KG1 (cell line): ENCODE measurements at regions not wholly inside any gene's neighbourhood (a gene's known extent, or its start where the extent isn't known, plus 50 kb on each side); places are given as distances from the start of the nearest gene placed in this dataset.
"Not testable (repeated sequence)": the region's sequence is repeated elsewhere in the genome, so short reads cannot be mapped to it uniquely, and the experiment has no call there.

ENCODE experiments used
- DNase-seq: peaks from one replicate; lab custom pipeline; 2025; lab: John Stamatoyannopoulos, UW

DNA sequence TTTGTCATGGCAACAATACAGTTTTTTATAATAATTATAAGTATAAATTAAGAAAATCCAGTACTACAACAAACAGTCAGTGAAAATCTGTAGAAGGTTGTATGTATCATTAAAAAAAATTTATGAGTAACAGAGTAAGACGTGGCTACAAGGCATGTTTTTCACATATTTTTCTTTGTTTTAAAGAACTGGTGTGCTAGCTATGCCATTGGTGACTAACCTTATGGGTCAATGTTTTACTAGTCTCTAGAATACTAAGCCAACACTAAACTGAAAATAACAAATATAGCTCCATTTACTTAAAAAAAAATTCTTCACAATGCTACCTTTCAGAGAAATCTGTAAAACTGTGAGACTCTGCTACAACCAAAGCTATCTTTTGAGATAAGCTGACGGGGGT is 261.5 kb downstream of the ADGRL2 start:
- DNase-seq: no peak

DNA sequence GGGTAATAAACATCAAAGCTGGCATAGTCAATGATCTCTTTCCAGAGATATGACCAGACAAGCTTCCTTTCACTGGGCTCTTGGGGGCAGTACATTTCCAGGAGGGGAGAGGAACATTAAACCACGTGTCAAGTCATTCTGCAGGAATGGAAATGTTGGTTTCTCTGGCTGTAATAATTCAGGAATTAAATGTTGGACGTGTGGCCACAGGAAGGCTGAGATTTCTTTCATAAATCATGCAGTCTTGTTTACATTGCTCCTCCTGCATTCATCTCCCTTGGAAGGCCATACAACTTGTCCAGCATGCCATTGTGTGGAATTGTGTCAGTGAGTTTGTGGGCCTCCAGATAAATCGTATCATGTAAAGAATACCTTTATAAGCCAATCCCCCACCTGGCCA is 259.2 kb downstream of the ADGRL2 start:
- no peak for DNase-seq

DNA sequence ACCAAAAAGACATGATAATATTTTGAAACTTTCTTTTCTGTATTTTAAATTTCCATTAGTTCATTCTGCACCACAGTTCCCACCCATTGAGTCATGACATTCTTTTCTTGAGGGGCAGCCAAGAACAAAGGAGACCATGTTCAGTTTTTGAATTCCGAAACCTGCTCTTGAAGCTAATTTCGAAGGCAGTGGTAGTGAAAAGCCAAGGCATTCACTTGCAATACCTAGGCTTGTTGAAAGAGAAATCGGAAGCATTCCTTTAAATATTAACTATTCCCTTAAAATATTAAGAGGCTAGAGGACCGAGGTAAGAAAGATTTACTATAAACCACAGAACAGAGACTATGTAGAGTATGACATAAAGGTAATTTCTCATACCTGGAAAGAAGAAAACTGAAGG is 256.3 kb downstream of the ADGRL2 start:
- no peak for DNase-seq

DNA sequence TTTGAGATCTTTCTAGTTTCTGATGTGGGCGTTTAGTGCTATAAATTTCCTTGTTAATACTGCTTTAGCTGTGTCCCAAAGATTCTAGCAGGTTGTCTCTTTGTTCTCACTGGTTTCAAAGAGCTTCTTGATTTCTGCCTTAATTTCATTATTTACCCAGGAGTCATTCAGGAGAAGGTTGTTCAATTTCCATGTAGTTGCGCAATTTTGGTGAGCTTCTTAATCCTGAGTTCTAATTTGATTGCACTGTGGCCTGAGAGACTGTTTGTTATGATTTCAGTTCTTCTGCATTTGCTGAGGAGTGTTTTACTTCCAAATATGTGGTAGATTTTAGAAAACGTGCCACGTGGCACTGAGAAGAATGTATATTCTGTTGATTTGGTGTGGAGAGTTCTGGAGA is 254.6 kb downstream of the ADGRL2 start:
- not testable (repeated sequence) for DNase-seq

DNA sequence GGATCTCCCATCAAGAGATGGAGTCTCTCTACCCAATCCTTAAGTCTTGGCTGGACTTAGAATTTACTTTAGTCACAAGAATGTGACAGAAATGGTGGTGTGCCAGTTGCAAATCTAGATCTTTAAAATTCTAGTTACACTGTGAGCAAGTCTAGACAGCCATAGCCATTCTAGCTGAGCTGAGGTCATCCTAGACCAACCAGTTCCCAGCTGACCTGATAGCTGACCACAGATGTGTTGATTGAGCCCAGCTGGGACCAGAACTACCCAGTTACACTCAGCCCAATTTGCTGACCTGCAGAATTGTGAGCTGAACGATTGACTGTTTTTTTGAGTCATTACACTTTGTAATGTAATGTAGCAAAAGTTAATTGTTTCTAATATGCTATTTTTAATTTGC is 251.8 kb downstream of the ADGRL2 start:
- no peak for DNase-seq

DNA sequence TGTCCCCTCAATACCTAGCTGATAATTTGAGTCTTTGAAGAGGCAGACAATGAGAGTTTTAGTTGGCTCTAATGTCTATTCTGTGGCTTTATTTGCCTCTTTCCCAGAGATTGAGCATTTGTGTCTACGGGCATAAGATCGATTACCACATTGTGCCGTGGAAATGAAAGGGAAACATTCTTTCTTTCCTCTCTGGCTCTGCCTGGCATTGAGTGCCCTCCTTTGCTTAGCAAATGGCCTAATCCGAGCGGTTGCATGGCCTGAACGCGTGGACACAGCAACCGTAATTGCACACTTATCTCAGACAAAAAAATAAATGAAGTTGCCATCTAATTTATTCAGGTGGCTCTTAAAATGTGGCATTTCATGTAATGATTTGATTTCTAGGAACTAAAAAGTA is 247.9 kb downstream of the ADGRL2 start:
- DNase-seq: no peak

DNA sequence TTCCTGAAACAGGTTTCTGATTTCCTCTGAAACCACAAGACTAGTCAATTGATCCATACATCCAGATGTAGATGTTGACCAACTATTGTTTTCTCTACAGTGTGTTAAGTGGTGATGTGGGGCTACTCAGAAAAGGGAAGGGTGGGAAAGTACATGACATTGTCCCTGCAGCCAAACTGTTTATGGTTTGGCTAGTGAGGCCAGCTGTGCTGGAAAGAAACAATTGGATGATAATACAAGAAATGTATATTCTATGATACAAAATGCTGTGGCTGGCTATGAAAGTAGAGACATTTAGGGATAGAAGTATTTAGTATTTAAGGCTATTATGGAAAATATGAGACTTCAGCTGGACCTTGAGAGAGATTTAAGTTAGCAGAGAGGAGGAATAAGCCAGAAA is 244.5 kb downstream of the ADGRL2 start:
- DNase-seq: no peak

DNA sequence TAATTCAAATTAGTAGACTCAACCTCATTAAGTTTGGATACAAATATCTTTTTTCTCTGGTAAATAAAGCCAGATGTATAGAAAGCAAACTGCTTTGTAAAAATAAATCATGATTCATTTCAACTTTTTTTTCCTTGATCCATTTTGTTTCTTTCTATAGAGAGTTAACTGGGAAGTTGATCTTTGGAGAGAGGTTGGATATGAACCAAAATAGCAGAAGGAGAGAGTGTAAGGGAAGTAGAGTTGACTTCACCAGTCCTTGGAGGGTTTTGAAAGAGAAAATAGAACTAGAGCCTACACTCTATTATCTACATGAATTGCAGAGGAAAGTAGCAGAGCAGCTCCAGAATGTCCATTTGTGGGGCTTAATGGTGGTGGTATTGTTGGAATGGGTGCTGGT is 243.8 kb downstream of the ADGRL2 start:
- DNase-seq: no peak

DNA sequence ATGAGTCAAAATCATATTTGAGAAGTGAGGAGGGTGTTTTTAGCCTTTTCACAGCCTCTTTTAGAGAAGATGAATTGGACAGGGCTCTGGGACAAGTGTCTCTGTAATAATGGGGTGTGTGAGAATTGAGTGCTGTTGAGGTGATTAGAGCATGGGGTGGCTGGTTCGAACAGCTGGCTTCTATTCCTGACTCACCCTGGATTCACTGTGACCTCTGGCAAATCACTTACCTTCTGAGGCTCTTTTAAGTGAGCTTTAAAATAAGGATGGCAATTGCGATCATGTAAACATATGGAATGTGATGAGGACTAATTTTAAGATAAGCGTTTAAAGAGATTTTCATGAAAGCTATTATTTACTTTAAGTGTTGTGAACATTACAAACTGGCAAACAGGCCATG is 243.4 kb downstream of the ADGRL2 start:
- DNase-seq: no peak

DNA sequence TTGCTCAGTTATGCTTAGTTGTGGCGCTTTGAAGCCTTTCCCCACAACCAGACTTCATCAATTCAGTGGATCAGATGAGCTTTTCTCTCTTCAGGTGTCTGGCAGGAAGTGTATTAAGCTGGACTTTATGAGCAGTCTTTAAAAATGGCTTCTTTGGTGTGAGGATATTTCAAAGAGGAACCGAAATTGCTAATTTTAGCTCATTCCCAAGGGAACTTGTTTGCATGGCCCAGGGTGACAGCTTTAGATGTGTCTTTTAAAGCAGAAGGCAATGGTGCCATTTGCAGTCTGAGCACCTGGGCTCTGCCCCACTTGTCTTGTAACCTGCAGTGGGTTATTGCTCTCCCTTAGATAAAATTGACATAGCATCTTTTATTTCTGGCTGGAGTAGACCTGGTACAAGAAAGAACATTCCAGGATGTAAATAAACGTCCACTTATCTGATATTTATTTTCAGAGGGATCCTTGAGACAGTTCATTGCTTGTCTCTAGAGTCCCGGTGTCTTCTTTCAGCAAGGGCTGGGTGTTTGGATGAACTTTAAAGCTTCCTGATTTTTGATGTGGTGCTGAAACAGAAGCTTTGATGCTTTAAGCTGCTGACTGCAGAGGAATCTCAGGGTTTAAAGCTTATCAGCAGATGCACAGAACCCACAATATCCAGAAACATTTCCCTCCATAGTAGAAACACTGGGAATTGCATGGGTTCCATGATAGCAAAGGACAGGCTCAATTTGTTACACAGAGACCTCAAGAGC is 241.7 kb downstream of the ADGRL2 start:
- DNase-seq: no peak
